GM12878 (cell line): ENCODE measurements at regions not wholly inside any gene's neighbourhood (a gene's known extent, or its start where the extent isn't known, plus 50 kb on each side); places are given as distances from the start of the nearest gene placed in this dataset.

Experiments
- ATAC-seq: fragments of 200-7000 bp; cut with Tn5 transposase; 3 replicates; pipeline ENCODE4 v1.9.1; 2020; ENCODE audit warnings: mild to moderate bottlenecking, moderate library complexity
- BruUV-seq: library from RNA; stranded (reverse); fragments of 400-500 nt; replicated peaks from 2 replicates; lab custom pipeline; 2021; lab: Mats Ljungman, UMichigan
- CTCF ChIA-PET: fragments of 300-600 bp; sonication (Branson Sonifier 250); formaldehyde crosslinking; extraction: SDS; loops from one replicate; lab custom pipeline; 2021; ENCODE audit warnings: inconsistent platforms; lab: Yijun Ruan, JAX
- POLR2A ChIA-PET: fragments of 350-600 bp; formaldehyde crosslinking; extraction: SDS; loops from one replicate; lab custom pipeline; 2021; ENCODE audit warnings: inconsistent platforms; lab: Charles Lee
- RAD21 ChIA-PET: fragments of 300-600 bp; sonication (Branson Sonifier 250); formaldehyde crosslinking; loops from one replicate; lab custom pipeline; 2023; ENCODE audit warnings: antibody characterized with exemption; ENCODE audit not compliant: unreplicated experiment; lab: Charles Lee
- SMC1A ChIA-PET: fragments of 300-600 bp; sonication (Branson Sonifier 250); formaldehyde crosslinking; loops from one replicate; lab custom pipeline; 2023; ENCODE audit not compliant: unreplicated experiment, uncharacterized antibody; lab: Charles Lee
- DNase-seq: peaks from one replicate; pipeline ENCODE4 v3.0.0-alpha.2; 2011; ENCODE audit warnings: low read depth, low spot score
- FAIRE-seq: peaks from 3 replicates; lab custom pipeline; 2011; peaks lifted over from hg19 to GRCh38; lab: Jason Lieb, UNC
- H2AFZ ChIP-seq: 2 replicates; pipeline ENCODE4 v1.6.0; 2011; ENCODE audit warnings: low read depth, low read length, control low read depth; ENCODE audit not compliant: control insufficient read depth
- H3K27ac ChIP-seq: 2 replicates; pipeline ENCODE4 v1.5.1; 2011; ENCODE audit warnings: control low read depth; ENCODE audit not compliant: control insufficient read depth, insufficient read depth
- H3K27me3 ChIP-seq, 2 experiments: replicated peaks in 1 of 2; 2 replicates each; pipeline versions ENCODE4 v1.6.0 to v1.6.1; 2011; ENCODE audit warnings: low read length in 1 of 2; ENCODE audit not compliant: control insufficient read depth in 2 of 2, insufficient read depth in 2 of 2
- H3K36me3 ChIP-seq, 2 experiments: 2 replicates each; pipeline ENCODE4 v1.5.1; 2011; ENCODE audit warnings: low read length in 1 of 2; ENCODE audit not compliant: control insufficient read depth in 2 of 2, insufficient read depth in 2 of 2
- H3K4me1 ChIP-seq: 2 replicates; pipeline ENCODE4 v1.6.1; 2011; ENCODE audit warnings: mild to moderate bottlenecking, low read length, moderate library complexity, mixed read lengths; ENCODE audit not compliant: control insufficient read depth, insufficient read depth
- H3K4me2 ChIP-seq: 2 replicates; pipeline ENCODE4 v1.6.0; 2011; ENCODE audit warnings: control low read depth; ENCODE audit not compliant: control insufficient read depth, insufficient read depth
- H3K4me3 ChIP-seq: fragments of 200-600 bp; sonication (generic); 2 replicates; pipeline ENCODE4 v1.5.1; 2016
- H3K79me2 ChIP-seq: 2 replicates; pipeline ENCODE4 v1.6.0; 2011; ENCODE audit warnings: low read length; ENCODE audit not compliant: control insufficient read depth, insufficient read depth
- H3K9ac ChIP-seq: 2 replicates; pipeline ENCODE4 v1.8.0; 2011; ENCODE audit warnings: low read length, control low read depth, mixed read lengths; ENCODE audit not compliant: control insufficient read depth, insufficient read depth
- H3K9me3 ChIP-seq: replicated peaks from 3 replicates; pipeline ENCODE4 v1.5.1; 2011; ENCODE audit warnings: mild to moderate bottlenecking, low read length; ENCODE audit not compliant: control insufficient read depth, insufficient read depth
- H4K20me1 ChIP-seq: 2 replicates; pipeline ENCODE4 v1.6.0; 2011; ENCODE audit not compliant: control insufficient read depth, insufficient read depth
- ATF7 ChIP-seq: fragments of 450-650 bp; IDR thresholded peaks from 2 replicates; pipeline ENCODE4 v1.6.1; 2016; ENCODE audit warnings: low read depth, mild to moderate bottlenecking
- CTCF ChIP-seq, 3 experiments: IDR thresholded peaks in 2 of 3; conservative IDR thresholded peaks in 1 of 3; 2 replicates each; pipeline ENCODE4 v1.5.1; 2011; ENCODE audit warnings: low read depth in 3 of 3, low read length in 3 of 3, mild to moderate bottlenecking in 3 of 3, control low read depth in 2 of 3, moderate library complexity in 2 of 3, inconsistent platforms in 1 of 3, mixed read lengths in 1 of 3; ENCODE audit not compliant: control insufficient read depth in 2 of 3, insufficient read depth in 1 of 3; ENCODE audit errors: extremely low read depth in 1 of 3
- MXI1 ChIP-seq: fragments of 150-350 bp; IDR thresholded peaks from 2 replicates; pipeline ENCODE4 v1.6.1; 2011; ENCODE audit warnings: low read depth, mild to moderate bottlenecking, inconsistent platforms, low read length, improper control_type of control experiment
- RAD21 ChIP-seq: IDR thresholded peaks from 2 replicates; pipeline ENCODE4 v1.6.1; 2011; ENCODE audit warnings: mild to moderate bottlenecking, low read depth, low read length, moderate library complexity; ENCODE audit not compliant: insufficient read depth
- SMC3 ChIP-seq: IDR thresholded peaks from 2 replicates; pipeline ENCODE4 v1.6.1; 2011; ENCODE audit warnings: low read length, improper control_type of control experiment, borderline replicate concordance
- WGBS: methylation state at CpG from one replicate; pipeline ENCODE4 v1.1.6; 2016; ENCODE audit warnings: low lambda C conversion rate; ENCODE audit not compliant: insufficient replicate concordance, insufficient coverage; ENCODE audit errors: missing lambda C conversion rate; 5-methylcytosine and 5-hydroxymethylcytosine counted together
- in situ Hi-C: fragments of 300-500 bp; cut with MboI; formaldehyde crosslinking; loops from 9 replicates; pipeline ENCODE4 v1.14.3; 2018; ENCODE audit warnings: mixed read lengths
- intact Hi-C: fragments of 100-400 bp; cut with micrococcal nuclease; formaldehyde crosslinking; loops from one replicate; pipeline ENCODE4 v1.14.2; 2022; ENCODE audit not compliant: unreplicated experiment

- Histone ChIP-seq H2AFZ (no peak overlapping the region), H3K4me1 (no peaks in the 10 kb centered on the region), H3K36me3 (no peaks in the 10 kb centered on the region), H3K4me2 (no peak overlapping the region), H4K20me1 (no peaks in the 10 kb centered on the region), H3K9me3 (no peaks in the 10 kb centered on the region), H3K27me3 (no peaks in the 10 kb centered on the region), H3K4me3 (no peak overlapping the region), H3K79me2 (no peaks in the 10 kb centered on the region), H3K9ac (no peak overlapping the region), H3K27ac (no peak overlapping the region)
- intact Hi-C loops (no loop called here), in situ Hi-C loops (no loop called here)
- FAIRE-seq (no peak), DNase-seq (no peak), ATAC-seq (peak; percentile 47; the same call in 2 of the 3 replicates)
- POLR2A ChIA-PET = no interaction called here
- no TSS peak for BruUV-seq
- RAD21 ChIA-PET = no interaction called here
- WGBS = 51% methylated on average over 4 of the region's 4 CpGs
- SMC1A ChIA-PET = interaction anchor here (0.6 to 1.1 kb wide), 2 partner anchors 35 to 663 kb away, joined by 3 read pairs; no protein-coding TSS in a partner anchor
- CTCF ChIA-PET = no interaction called here
- no peak for TF ChIP-seq ATF7
- no peak for TF ChIP-seq MXI1
- TF ChIP-seq CTCF (IDR thresholded peaks at IDR 0.05 in 2 of 3, conservative IDR thresholded peaks at IDR 0.05 in 1 of 3; ENCODE audit: control insufficient read depth in 2 of 3, extremely low read depth in 1 of 3, insufficient read depth in 1 of 3, low read depth in 3 of 3, low read length in 3 of 3) = peak; percentile 37 to 47 (median 46); a peak in 5 of 6 replicates
- peak; percentile 58; the same call in 1 of the 2 replicates for TF ChIP-seq RAD21
- peak; percentile 16; the same call in 1 of the 2 replicates for TF ChIP-seq SMC3
These were observed 436.4 kb downstream of the PLA2G4A start for GRCh38 chr1:187264995-187265602.
